SK-N-MC (cell line): ENCODE measurements at regions not wholly inside any gene's neighbourhood (a gene's known extent, or its start where the extent isn't known, plus 50 kb on each side); places are given as distances from the start of the nearest gene placed in this dataset.

Experiments
- EZH2 ChIP-seq: fragments of 200-600 bp; sonication (generic); IDR thresholded peaks from one replicate; pipeline ENCODE4 v1.6.1; 2017; ENCODE audit warnings: antibody characterized with exemption
- FOXP2 ChIP-seq: optimal IDR thresholded peaks from 2 replicates; pipeline ENCODE3; 2011; ENCODE audit warnings: mild to moderate bottlenecking, moderate library complexity; ENCODE audit not compliant: insufficient read depth; ENCODE audit errors: extremely low read length, control extremely low read depth
- POLR2AphosphoS5 ChIP-seq: IDR thresholded peaks from 2 replicates; pipeline ENCODE4 v1.6.1; 2012; ENCODE audit warnings: mild to moderate bottlenecking, low read depth, low read length, borderline replicate concordance

DNA sequence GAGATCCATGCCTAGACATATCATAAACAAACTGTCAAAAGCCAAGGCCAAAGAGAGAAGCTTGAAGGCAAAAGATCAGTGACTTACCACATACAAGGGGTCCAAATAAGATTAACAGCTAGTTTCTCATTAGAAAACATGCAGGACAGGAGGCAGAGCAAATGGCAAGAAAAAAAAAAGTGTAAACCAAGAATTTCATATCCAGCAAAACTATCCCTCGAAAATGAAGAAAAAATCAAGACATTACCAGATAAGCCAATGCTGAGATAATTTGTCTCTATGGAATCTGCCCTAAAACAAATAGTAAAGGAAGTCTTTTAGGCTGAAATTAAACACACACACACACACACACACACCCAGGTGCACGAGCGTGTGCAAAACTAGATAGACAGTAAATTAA, 99.6 kb upstream of the NSMCE3 start:
- no peak for TF ChIP-seq POLR2AphosphoS5
- TF ChIP-seq EZH2: no peak
- TF ChIP-seq FOXP2: no peak
